ENCODE measurements at regions not wholly inside any gene's neighbourhood (a gene's known extent, or its start where the extent isn't known, plus 50 kb on each side); places are given as distances from the start of the nearest gene placed in this dataset.
"Not testable (repeated sequence)": the region's sequence is repeated elsewhere in the genome, so short reads cannot be mapped to it uniquely, and the experiment has no call there.

DNA sequence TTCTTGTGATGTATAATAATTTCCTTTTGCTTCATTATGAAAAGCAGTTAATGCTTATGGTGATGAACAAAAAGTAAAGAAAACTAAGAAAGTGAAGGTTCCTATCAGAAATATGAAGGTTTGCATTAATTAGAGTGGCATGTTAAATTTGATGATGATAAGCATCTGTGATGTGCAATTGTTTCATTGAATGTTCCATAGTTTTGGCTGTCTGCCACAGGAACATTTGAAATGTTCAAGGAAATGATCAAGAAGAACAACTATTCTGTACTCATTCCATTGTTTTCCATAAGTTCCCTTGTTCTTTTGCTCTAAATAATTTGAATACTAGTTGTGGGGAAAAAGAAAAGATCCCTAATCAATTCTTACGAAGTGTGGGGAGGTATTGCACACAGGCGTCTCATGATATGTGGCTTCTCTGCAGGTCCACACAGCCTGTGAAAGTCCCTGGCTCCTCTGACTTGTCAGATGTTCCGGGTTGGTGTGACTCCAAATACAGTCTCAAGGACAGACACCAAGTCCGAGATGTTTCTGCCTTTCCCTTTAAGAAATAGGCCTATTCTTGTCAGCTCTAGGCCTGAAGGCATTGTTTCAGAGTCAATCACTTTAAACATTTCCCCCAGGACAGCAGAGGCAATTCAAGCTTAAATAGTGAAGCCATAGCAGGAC lies 152.6 kb upstream of the MAST4 start:
- no peak for DNase-seq (ENCODE audit: low read depth, low spot score)
- H3K4me3 ChIP-seq (ENCODE audit: low read length) = no peak overlapping the region

DNA sequence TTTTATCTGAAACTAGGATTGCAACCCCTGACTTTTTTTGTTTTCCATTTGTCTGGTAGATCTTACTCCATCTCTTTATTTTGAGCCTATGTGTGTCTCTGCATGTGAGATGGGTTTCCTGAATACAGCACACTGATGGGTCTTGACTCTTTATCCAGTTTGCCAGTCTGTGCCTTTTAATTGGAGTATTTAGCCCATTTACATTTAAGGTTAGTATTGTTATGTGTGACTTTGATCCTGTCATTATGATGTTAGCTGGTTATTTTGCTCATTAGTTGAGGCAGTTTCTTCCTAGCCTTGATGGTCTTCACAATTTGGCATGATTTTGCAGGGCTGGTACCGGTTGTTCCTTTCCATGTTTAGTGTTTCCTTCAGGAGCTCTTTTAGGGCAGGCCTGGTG lies 148.1 kb upstream of the MAST4 start:
- not testable (repeated sequence) for H3K4me3 ChIP-seq (ENCODE audit: low read length)

DNA sequence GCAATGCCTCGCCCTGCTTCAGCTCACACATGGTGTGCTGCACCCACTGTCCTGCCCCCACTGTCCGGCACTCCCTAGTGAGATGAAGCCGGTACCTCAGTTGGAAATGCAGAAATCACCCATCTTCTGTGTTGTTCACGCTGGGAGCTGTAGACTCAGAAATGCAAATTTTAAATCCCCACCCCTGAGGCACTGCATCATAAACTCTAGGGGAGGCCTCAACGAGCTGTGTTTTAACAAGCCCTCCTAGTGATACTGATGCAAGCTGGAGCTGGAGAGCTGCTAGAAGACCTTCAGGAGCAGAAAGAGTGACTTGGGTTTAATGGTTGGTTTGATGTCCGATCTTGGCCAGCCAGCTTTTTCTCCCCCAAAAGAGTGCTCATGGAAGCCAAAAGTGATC lies 146.0 kb upstream of the MAST4 start:
- DNase-seq (ENCODE audit: low read depth, low spot score) = no peak
- H3K4me3 ChIP-seq (ENCODE audit: low read length) = no peak overlapping the region

More for the DNA sequence above, 148.1 kb upstream of the MAST4 start:
- DNase-seq (ENCODE audit: low read depth, low spot score) = not testable (repeated sequence)

DNA sequence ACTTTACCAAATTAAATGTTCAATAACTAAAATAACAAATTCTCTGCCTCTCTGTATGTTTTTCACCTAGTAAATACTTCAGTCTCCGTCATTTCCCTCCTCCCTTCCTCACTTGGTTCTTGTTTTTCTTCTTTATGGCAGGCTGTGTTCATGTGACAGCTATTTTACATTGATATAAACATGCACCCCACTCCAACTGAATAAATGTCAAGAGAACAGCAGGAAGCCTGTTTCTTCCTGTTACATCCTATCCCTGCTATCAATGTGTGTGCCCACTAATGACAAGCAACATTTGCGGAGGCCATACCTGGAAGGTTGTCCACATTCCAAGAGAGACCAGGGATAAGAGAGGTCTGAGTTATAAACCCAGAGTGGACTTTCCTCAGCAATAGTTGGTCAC lies 145.2 kb upstream of the MAST4 start:
- no peak overlapping the region for H3K4me3 ChIP-seq (ENCODE audit: low read length)

DNA sequence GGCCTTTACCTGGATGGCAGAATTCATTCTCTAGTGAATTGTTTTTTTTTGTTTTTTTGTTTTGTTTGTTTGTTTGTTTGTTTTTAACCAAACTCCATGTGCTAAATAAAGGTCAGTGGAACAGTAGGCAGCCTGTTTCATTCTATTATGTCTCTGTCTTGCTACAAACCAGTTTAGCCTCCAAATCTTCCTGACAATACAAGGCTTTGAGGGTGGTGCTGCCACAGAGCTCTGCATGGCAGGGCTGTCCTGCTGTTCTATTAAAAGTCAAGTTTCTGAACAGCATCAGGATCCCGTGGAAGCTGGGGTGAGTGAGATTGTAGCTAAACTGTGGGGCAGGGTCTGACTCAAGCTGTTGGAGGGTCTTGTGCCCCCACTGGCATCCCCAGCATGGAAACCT lies 144.1 kb upstream of the MAST4 start:
- no peak for DNase-seq (ENCODE audit: low read depth, low spot score)
- H3K4me3 ChIP-seq (ENCODE audit: low read length) = no peak overlapping the region

More for the DNA sequence above, 145.2 kb upstream of the MAST4 start:
- no peak for DNase-seq (ENCODE audit: low read depth, low spot score)

DNA sequence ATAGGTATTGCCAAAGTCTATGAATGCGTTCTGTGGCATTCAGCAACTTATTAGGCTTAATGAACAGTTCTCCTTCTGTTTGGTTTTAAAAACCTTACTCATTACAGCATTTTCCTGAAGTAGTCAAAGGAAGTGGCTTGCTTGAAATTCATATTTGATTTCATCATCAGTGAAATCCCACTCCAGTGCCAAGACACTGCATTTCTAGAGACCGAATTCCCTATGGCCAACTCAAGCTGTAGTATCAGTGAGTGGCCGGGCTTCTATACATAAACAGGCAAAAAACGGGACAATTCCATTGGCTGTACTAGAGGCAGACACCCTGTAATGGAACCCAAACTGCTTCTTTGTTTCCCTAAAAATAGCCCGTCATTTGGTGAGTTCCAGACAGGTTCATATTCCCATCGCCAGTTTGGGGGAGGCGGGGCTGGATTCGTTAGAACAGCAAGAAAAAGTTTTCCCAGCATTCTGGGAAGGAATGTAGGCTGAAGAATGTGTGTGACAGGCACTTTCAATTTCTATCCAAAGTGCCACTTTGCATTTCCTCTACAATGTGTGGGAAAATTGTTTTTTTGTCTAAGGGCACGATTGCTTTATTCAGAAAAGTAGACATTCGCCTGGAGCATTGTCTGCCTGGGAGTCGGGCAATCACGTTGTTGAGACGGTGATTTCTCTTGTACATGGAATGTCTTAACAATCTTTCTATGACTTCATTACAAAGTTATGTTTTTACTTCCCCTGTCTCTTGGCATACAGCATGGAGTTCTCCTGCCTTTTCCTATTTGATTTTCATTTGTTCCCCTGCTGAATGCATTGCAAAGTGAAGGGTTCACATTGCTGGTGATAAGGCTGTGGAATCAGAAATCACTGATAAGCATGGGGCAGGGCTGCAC lies 141.8 kb upstream of the MAST4 start:
- no peak overlapping the region for H3K4me3 ChIP-seq (ENCODE audit: low read length)
- DNase-seq (ENCODE audit: low read depth, low spot score) = no peak

DNA sequence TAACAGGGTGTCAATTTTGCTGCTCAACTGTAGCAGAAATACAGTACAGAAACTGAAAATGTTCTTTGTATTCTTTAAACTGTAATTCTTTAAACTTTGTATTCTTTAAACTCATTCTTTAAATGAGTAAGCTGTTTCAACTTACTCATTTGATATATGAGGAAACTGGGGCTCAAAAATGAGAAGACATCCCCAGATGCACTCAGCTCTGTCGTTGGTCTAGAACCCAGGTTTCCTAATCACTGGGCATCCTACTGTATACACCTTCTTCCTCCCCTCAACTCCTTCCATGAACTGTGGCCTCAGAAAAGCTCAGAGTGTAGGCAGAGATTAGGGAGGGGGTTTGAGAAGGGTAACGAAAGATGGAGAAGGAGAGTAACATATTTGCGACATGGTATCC lies 136.5 kb upstream of the MAST4 start:
- DNase-seq (ENCODE audit: low read depth, low spot score) = no peak

DNA sequence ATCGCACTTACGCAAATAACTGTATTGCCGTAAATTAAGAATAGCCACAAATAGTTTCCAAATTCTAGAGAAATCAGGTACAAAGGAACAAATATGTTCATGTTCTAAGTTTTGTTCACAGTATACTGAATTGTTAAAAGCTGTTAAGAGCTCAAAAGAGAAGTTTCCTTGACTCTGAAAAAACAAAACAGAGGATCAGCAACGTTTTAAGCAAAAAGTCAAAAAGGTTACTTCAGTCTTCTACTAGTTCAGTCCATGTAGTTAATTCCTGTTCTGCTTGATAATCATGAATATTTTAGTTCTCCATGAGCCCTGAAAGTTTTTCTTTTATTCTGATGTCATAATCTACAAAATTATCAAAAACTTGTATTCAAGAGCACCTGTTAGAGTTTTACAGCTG lies 128.6 kb upstream of the MAST4 start:
- no peak overlapping the region for H3K4me3 ChIP-seq (ENCODE audit: low read length)
- no peak for DNase-seq (ENCODE audit: low read depth, low spot score)

More for the DNA sequence above, 136.5 kb upstream of the MAST4 start:
- no peak overlapping the region for H3K4me3 ChIP-seq (ENCODE audit: low read length)

DNA sequence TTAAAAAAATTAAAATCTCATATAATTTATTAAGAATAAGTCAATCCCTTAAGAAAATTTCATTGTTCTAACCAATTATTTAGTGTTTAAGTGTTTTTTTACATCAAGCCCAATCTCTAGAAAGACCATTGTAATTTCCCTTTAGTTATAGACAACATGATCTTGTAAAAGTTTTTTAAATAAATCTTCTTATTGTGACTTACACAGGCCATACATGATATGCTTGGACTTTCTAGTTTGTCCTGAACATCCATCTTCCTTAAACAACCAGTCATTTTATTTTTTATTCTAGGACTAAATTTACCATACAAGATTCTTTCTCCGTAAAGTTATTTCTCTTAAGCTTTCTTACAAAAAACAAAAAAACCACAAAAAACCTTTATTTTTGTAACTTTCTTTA lies 126.5 kb upstream of the MAST4 start:
- no peak for DNase-seq (ENCODE audit: low read depth, low spot score)
- H3K4me3 ChIP-seq (ENCODE audit: low read length) = no peak overlapping the region

DNA sequence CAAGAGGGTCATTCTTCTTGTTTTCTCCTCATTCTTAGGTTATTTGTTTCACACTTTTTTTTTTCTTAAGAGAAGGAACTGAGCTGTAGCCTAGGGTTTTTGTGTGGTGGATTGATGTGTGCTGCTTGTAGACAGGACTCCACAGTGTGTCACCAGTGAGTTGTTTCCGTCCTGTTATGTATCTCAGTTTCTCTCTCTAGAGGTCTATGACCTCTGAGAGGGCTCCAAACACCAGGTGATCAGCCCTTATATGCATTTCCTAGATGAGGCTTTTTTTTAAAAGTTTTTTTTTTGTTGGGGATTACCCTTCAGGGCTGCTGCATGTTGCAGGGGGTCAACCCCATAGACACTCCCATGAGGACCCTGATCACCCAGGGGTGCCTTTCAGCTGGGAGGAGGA lies 124.2 kb upstream of the MAST4 start:
- no peak for DNase-seq (ENCODE audit: low read depth, low spot score)
- H3K4me3 ChIP-seq (ENCODE audit: low read length) = no peak overlapping the region

DNA sequence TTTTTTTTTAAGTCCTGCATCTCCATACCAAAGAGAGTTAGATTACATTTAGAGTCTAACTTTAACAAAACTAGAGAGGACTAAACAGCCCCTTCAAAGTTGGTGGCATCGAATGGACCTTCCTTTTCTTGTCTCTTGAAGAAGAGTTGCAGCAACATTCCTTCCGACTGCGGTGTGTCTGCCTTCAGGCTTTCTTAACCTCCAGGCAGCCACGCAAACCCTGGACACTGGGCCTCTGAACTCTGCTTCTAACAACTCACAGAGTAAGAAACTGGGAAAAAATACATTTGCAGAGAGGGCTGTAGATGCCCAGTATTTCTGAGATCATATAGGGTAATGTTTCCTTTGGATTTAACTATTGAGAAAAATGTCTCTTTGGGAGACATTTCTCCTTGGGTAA lies 120.5 kb upstream of the MAST4 start:
- no peak for DNase-seq (ENCODE audit: low read depth, low spot score)
- H3K4me3 ChIP-seq (ENCODE audit: low read length) = no peak overlapping the region

DNA sequence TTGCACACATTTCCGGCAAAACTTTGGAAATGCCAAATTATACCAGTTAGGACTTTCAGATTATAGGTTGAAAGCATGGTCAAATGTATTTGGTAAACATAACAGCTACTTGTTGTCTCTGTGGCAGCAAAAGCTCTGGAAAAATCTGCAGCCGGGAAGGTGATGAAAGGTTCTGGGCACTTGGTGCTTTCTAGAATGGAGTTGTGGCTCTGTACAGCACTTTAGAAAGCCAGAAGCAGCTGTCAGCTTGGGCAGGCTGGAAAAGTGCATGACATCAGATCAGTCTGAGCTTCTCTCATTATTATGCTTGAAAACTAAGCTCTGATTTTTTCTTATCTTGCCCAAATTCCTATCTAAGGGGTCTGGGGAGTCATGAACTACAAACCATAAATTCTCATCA lies 118.6 kb upstream of the MAST4 start:
- no peak for DNase-seq (ENCODE audit: low read depth, low spot score)

DNA sequence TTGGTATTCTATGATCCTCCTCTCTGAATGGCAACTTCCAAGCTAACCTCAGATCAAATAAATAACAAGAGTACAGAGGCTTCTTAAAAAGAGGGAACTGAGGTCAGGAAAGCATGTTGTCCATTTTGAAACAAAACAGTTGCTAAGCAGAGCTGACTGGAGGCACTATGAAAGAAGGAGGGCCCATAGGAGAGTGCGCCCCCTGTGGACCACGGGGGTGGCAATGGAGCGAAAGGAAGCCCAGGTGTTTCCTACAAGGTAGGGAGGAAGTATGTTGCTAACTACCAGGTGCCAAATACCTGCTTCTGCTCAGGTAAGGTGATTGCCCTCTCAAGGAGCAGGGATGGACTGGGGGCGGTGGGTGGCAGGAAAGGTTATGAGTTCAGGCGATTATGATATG lies 101.8 kb upstream of the MAST4 start:
- DNase-seq (ENCODE audit: low read depth, low spot score) = no peak
- H3K4me3 ChIP-seq (ENCODE audit: low read length) = no peak overlapping the region

More for the DNA sequence above, 118.6 kb upstream of the MAST4 start:
- no peak overlapping the region for H3K4me3 ChIP-seq (ENCODE audit: low read length)

DNA sequence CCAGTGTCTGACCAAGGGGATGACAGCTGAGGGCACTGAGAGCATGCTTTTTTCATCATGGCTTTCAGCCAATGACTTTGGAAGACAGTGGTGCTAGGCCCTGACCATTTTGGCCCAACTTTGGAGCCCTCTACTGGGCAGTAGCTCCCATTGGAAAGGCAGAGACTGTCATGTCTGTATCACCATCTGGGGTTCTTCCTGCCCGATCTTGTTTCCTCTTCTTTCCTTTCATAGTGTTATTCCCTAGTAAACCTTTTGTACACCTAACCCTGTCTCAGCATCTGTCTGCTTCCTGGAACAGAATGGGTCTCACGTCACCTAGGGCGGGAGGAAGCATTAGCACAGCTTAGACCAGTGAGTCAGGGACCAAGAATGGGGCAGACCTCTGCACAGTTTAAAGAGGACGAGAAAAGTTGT lies 97.4 kb upstream of the MAST4 start:
- no peak overlapping the region for H3K4me3 ChIP-seq (ENCODE audit: low read length)
- no peak for DNase-seq (ENCODE audit: low read depth, low spot score)

DNA sequence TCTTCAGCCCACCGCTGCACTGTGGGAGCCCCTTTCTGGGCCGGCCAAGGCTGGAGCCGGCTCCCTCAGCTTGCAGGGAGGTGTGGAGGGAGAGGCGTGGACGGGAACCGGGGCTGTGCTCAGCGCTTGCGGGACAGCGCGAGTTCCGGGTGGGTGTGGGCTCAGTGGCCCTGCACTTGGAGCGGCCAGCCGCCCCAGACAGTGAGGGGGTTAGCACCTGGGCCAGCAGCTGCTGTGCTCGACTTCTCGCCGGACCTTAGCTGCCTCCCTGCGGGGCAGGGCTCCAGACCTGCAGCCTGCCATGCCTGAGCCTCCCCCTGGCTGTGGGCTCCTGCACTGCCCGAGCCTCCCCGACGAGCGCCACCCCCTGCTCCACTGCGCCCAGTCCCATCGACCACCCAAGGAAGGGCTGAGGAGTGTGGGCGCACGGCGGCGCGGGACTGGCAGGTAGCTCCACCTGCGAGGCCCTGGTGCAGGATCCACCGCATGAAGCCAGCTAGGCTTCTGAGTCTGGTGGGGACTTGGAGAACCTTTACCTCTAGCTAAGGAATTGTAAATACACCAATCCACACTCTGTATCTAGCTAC lies 92.9 kb upstream of the MAST4 start:
- no peak overlapping the region for H3K4me3 ChIP-seq (ENCODE audit: low read length)
- DNase-seq (ENCODE audit: low read depth, low spot score) = no peak

DNA sequence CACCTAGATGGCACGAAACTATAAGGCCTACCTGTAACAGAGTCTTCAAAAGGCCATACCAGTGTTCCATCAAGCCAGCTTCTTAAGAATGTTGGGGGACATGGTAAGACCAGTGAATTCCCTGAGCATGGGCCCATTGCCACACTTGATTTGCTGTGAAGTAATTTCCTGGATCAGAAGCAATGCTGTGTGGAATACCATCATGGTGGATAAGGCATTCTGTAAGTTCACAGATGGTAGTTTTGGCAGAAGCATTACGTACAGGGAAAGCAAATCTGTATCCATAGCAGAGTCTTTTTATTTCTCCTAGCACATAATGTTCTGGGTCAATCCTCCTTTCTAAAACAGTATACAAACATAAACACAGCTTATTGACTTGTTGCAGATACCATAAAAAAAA lies 89.1 kb upstream of the MAST4 start:
- DNase-seq (ENCODE audit: low read depth, low spot score) = no peak
- H3K4me3 ChIP-seq (ENCODE audit: low read length) = no peak overlapping the region

DNA sequence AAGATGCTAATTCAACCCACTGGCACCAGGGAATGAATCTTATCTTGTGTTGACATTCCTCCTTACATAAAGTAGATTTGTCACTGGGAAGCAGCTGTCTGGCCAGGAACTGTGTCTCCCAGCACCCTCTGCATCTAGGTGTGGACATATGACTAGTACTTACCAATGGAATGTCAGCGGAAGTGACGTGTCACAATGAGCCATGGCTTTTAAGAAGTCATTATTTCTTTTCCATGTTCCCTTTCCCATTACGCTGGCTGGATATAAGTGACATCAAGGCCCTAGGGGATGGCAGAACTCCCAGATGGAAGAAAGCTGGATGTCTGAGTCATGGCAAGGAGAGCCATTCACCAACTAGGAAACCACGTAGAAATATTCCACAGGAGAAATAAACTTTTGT lies 84.7 kb upstream of the MAST4 start:
- no peak for DNase-seq (ENCODE audit: low read depth, low spot score)
- no peak overlapping the region for H3K4me3 ChIP-seq (ENCODE audit: low read length)

DNA sequence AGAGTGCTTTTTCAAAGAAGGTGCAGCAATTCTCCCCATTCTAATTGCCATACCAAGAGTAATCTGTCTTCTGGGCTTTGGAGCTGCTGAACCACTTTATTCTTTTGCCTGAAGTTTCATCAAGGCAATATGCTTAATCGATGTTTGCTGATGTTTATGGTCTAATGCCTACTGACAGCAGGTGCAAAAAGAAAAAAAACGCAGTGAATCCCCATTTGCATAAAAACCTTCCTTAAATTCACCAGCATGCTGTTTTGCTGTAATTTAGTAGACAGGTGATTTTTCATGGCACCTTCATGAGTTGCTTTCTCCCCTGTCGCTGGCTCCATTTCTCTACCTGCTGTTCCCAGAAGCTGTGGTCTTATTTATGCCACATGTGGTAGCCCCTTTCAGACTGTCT lies 83.1 kb upstream of the MAST4 start:
- H3K4me3 ChIP-seq (ENCODE audit: low read length) = no peak overlapping the region
- no peak for DNase-seq (ENCODE audit: low read depth, low spot score)

DNA sequence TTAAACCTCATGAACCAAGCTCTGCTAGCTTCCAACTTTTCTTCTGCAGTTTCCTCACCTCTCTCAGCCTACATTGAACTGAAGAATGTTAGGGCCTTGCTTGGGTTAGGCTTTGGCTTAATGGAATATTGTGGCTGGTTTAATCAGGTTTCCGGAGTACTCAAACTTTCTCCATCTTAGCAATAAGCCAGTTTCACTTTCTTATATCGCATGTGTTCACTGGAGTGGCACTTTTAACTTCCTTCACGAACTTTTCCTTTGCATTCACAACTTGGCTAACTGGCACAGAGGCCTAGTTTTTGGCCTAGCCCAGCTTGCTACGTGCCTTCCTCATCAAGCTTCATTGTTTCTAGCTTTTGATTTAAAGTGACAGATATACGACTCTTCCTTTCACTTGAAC lies 81.0 kb upstream of the MAST4 start:
- no peak overlapping the region for H3K4me3 ChIP-seq (ENCODE audit: low read length)

DNA sequence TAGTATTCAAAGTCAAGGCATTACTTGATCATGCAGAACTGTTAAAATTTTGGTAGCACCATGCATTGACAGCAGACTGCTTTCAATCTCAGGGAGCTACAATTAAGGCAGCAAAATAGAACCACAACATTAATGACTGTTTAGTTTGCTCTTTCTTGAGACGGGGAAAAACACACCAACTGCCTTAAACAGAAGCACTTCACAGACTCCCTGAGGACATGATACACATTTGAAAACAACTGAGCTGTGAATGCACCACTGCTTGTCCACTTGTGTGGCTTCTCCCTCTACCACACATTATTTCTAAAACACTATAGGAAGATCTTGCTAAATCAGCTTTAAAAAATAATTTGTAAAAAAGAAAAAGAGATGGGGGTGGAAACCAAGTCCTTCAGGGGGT lies 79.6 kb upstream of the MAST4 start:
- no peak for DNase-seq (ENCODE audit: low read depth, low spot score)

More for the DNA sequence above, 81.0 kb upstream of the MAST4 start:
- no peak for DNase-seq (ENCODE audit: low read depth, low spot score)

More for the DNA sequence above, 79.6 kb upstream of the MAST4 start:
- H3K4me3 ChIP-seq (ENCODE audit: low read length) = no peak overlapping the region

All from Jurkat, Clone E6-1 (cell line).